Effector memory CD4-positive, alpha-beta T cell (primary cell): ENCODE measurements at regions not wholly inside any gene's neighbourhood (a gene's known extent, or its start where the extent isn't known, plus 50 kb on each side); places are given as distances from the start of the nearest gene placed in this dataset.

Experiments used
- DNase-seq, 3 donors: peaks; one replicate each; pipeline ENCODE4 v3.0.0-alpha.2; 2020
- H3K27ac ChIP-seq: 2 replicates; pipeline ENCODE4 v1.7.0; 2013; ENCODE audit warnings: mild to moderate bottlenecking, low read length, moderate library complexity; ENCODE audit not compliant: insufficient read depth, poor library complexity, severe bottlenecking
- H3K27me3 ChIP-seq: replicated peaks from 2 replicates; pipeline ENCODE4 v1.7.0; 2013; ENCODE audit warnings: mild to moderate bottlenecking, low read length; ENCODE audit not compliant: insufficient read depth, control insufficient read depth, poor library complexity, severe bottlenecking
- H3K36me3 ChIP-seq: 2 replicates; pipeline ENCODE4 v1.7.0; 2013; ENCODE audit warnings: mild to moderate bottlenecking, low read length, moderate library complexity; ENCODE audit not compliant: control insufficient read depth, insufficient read depth
- H3K4me1 ChIP-seq: 2 replicates; pipeline ENCODE4 v1.7.0; 2013; ENCODE audit warnings: low read length, mild to moderate bottlenecking; ENCODE audit not compliant: control insufficient read depth, insufficient read depth, poor library complexity, severe bottlenecking
- H3K4me3 ChIP-seq: 2 replicates; pipeline ENCODE4 v1.7.0; 2013; ENCODE audit warnings: low read length, low read depth, mild to moderate bottlenecking; ENCODE audit not compliant: insufficient read depth, poor library complexity, severe bottlenecking
- H3K9me3 ChIP-seq: 2 replicates; pipeline ENCODE4 v1.7.0; 2013; ENCODE audit warnings: mild to moderate bottlenecking, low read length, moderate library complexity; ENCODE audit not compliant: control insufficient read depth

DNA sequence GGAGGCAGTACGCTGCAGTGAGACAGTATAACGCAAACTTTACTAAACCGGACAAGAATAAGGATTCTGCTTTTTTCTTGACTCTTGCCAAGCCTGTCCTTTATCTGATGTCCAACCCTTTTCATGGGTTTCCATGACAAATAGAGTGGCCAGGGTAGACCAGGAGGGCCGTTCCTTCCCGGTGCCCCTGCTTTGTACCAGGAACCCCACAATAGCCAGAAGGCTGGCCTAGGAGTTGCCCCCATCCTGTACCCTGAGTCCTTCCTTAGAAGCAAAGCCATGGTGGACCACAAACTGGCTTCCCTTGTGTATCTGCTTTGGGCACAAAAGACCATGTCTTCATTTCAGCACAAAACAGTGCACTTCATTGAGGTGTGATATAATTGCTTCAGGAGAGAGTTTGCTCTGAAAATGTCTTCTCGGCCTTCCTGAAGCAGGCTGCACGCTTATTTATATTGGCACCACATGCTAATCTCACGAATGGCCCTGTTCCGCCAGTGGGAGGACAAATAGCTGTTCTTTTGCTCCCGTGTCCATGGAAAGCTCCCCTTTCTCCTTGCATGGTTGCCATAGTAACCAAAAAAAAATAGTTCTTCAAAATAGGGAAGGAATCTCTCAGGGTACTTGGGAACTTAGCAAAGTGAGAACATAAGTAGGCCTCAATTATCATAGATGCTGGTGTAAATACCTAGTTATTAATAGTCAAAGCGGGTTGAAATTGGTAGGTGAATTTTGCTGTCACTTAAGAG, 222.1 kb downstream of the ZIC5 start:
- no peak overlapping the region for H3K27ac ChIP-seq
- no peak for DNase-seq
- no peaks in the 10 kb centered on the region for H3K9me3 ChIP-seq
- no peaks in the 10 kb centered on the region for H3K4me1 ChIP-seq
- no peaks in the 10 kb centered on the region for H3K27me3 ChIP-seq
- H3K36me3 ChIP-seq = no peaks in the 10 kb centered on the region
- no peak overlapping the region for H3K4me3 ChIP-seq

DNA sequence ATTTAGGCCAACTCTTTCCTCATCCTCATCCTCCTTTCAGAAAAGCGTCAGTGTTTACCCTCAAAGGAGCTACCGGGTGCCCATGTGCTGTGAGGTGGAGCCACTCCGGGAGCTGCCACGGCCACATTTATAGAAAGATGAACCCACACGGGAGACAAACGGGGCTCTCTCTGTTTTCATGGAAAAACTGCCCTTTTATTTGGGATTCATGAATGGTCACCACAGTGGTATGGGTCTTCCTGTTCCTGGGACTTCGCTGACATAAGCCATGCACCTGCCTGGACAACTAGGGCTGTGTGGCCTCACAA, 224.2 kb downstream of the ZIC5 start:
- Histone ChIP-seq H3K4me3 (no peak overlapping the region), H3K9me3 (no peaks in the 10 kb centered on the region), H3K4me1 (no peaks in the 10 kb centered on the region), H3K27ac (no peak overlapping the region), H3K36me3 (no peaks in the 10 kb centered on the region), H3K27me3 (no peaks in the 10 kb centered on the region)
- DNase-seq = no peak

DNA sequence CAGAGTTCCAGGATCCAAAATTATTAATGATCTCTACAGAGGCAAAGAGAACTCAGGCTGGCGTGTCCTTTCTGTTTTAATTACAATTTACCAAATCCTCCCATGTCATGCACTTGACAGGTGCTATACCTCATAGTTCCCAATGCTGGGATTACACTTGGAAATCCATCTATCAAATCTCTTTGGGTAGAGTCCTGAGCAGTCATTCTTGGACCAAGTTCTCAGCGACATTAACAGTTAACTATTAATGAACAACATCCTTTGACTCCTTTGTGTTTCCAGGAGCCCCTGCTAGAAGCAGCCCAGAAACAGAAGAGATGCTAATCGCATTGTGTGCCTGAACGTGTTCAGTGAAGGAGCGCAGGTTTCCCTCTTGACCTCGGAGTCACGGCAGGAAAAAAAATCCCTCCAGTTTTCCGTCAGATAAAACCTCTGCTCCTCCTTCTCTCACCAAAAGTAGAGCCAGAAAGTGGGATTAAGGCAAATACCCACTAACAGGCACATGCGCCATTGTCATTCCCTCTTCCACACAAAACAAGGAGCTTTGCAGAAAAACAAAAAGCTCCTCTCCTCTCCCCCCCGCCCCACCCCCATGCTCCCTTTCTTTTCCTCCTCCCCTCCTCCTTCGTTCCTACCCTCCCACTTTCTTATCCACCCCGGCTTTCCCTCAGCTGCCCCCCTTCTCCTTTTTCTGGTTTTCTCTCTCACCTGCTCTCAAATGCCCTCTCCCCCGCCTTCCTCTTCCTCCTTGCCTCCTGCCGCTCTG, 224.7 kb downstream of the ZIC5 start:
- Histone ChIP-seq H3K27ac (no peak overlapping the region), H3K9me3 (no peaks in the 10 kb centered on the region), H3K4me1 (no peaks in the 10 kb centered on the region), H3K4me3 (no peak overlapping the region), H3K36me3 (no peaks in the 10 kb centered on the region), H3K27me3 (no peaks in the 10 kb centered on the region)
- no peak for DNase-seq

DNA sequence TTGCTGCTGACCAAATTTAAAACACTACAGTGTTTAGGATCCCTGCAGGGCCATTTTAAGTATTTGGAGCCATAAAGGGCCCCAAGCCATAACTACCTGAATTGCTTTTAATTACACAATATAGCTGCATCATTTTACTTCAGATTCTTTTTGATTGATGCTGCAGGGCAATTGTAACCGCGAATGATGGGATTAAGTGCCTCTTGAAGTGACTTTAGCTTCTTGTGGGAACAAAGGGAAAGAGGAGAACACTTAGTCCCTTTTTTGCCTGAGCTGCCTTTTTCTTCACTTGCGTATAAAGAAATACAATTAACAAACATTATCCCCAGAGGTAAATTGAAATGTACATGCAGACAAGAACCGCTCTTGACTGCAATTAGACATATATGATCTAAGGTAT, 228.5 kb downstream of the ZIC5 start:
- DNase-seq = no peak
- H3K9me3 ChIP-seq = no peaks in the 10 kb centered on the region
- H3K27ac ChIP-seq = no peak overlapping the region
- no peaks in the 10 kb centered on the region for H3K4me1 ChIP-seq
- H3K27me3 ChIP-seq = no peaks in the 10 kb centered on the region
- H3K4me3 ChIP-seq = no peak overlapping the region
- no peaks in the 10 kb centered on the region for H3K36me3 ChIP-seq

DNA sequence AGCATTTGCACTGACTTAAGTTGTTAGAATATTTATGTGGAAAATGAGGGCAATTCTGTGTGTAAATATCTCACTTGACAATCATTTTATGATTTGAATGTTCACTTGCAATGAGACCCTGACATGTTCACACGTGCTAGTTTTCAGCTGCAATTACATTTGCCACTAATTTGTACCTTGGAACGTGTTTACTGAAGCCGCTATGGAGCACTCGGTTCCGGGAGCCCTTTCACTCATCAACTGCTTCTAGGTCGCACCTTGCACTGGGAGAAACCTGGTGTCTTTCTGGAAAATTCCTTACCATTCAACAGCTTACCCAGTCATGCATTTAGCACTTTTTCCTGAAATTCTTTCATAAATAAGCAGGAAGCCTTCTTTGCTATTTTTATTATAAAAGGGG, 229.6 kb downstream of the ZIC5 start:
- no peaks in the 10 kb centered on the region for H3K27me3 ChIP-seq
- H3K36me3 ChIP-seq = no peaks in the 10 kb centered on the region
- H3K27ac ChIP-seq = no peak overlapping the region
- H3K4me3 ChIP-seq = no peak overlapping the region
- no peaks in the 10 kb centered on the region for H3K9me3 ChIP-seq
- no peaks in the 10 kb centered on the region for H3K4me1 ChIP-seq
- no peak for DNase-seq

DNA sequence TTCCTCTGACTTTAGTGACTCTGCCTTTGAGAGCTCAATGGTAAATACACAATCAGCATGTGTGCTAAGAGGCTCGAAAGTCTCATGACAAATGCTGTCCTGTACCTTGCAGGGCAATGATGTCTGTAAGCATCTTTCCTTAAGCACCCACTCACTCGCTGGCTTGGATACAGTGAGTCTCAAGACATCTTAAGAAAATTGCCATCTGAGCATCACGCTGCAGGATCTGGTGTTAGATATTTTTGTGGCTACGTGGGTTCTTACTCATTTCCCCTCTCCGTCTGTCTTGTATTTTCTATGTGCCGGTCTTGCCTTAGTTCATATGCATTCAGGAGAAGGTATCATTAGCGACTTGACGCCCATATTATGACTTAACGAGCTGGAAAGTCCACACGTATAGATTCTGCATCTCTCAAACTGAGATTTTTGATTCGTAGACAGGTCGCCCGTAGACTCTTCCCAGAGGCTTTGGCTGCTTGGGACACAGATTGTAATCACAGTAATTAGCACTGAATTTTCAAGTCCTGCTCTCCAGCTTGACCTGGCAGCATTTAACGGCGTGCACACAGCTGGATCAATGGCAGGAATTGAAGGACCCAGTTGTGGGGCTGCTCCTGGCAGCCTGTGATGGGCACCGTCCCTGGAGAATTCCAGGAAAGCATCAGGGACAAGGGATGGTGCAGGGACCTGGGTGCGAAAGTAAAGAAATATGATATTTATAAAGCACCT, 231.2 kb downstream of the ZIC5 start:
- Histone ChIP-seq H3K27me3 (no peaks in the 10 kb centered on the region), H3K27ac (no peak overlapping the region), H3K9me3 (no peaks in the 10 kb centered on the region), H3K36me3 (no peaks in the 10 kb centered on the region), H3K4me3 (no peak overlapping the region), H3K4me1 (no peaks in the 10 kb centered on the region)
- DNase-seq = no peak

DNA sequence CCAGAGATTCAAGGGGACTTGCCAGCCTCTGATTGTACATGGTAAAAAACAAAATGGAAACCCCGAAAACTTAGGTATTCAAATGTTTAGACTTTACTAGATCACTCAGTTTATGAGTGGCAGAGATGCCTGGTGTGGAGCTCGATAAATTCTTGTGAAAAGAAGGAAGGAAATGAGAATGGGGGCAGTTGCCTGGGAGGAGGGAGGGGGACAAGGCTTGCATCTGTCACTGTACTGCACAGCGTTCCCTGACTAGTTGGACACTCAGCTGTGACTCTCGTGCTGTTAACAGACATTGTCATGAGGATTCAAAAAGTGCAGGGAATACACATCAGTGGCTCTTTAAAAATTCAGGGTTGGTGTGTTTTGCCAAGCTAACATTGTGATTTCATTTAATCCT, 232.9 kb downstream of the ZIC5 start:
- DNase-seq = no peak
- no peaks in the 10 kb centered on the region for H3K36me3 ChIP-seq
- no peak overlapping the region for H3K27ac ChIP-seq
- no peaks in the 10 kb centered on the region for H3K4me1 ChIP-seq
- no peaks in the 10 kb centered on the region for H3K27me3 ChIP-seq
- H3K4me3 ChIP-seq = no peak overlapping the region
- no peaks in the 10 kb centered on the region for H3K9me3 ChIP-seq

DNA sequence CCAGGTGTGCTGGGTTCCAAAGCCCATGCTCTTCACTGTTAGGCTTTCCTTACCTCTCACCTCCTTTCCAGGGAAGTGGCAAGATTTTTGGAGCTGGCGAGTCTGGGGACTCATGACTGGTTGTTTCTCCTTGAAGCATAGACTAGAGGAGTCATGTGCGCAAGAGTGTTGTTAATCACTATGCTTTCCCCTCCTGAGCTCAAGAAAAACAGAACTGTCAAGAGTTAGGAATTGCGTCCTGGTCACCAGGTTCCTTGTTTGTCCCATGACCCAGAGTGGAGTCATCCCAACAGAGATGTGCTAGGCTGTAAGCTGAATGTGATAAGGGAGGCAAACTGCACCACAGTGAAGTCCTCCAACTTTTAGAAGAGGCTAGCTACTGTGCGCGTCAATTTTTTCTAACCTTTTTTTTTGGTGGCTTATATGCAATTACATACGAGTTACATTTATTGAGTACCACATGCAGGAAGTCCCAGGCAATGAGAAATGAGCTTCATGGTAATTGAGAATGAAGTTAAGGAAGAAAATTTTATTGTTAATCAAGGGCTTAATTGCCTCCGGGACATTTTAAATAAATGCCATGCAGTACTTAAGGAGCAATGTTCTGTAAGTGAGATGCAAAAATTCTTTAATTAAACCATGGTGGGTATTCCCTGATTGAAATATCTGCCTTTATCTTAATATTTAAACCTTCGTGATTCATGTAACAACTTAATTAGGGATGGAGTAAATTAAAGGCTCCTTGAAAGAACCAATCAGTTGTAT, 233.9 kb downstream of the ZIC5 start:
- DNase-seq = no peak

DNA sequence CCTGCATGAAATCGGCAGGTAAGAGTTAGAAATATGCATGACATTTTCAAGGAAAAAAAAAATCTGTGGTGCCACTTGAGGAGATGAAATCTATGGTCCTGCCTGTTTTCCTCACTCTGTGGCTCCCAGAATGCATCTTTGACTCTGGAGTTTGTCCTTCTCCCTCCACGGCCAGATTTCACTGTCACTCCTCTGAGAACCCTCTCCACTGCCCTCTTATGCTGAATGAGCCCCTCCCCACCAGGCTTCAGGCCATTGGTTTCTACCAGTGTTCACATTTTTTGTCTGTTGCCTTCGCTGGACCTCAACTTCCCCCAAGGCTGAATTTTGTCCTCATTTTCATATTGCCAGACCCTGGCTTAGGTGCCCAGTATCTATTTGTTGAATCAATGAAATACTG, 235.0 kb downstream of the ZIC5 start:
- H3K27me3 ChIP-seq = no peaks in the 10 kb centered on the region
- no peak for DNase-seq
- no peaks in the 10 kb centered on the region for H3K36me3 ChIP-seq
- H3K4me1 ChIP-seq = no peaks in the 10 kb centered on the region
- no peak overlapping the region for H3K27ac ChIP-seq
- H3K4me3 ChIP-seq = no peak overlapping the region
- no peaks in the 10 kb centered on the region for H3K9me3 ChIP-seq

More for the DNA sequence above, 233.9 kb downstream of the ZIC5 start:
- no peaks in the 10 kb centered on the region for H3K9me3 ChIP-seq
- no peak overlapping the region for H3K27ac ChIP-seq
- H3K27me3 ChIP-seq = no peaks in the 10 kb centered on the region
- no peak overlapping the region for H3K4me3 ChIP-seq
- H3K4me1 ChIP-seq = no peaks in the 10 kb centered on the region
- no peaks in the 10 kb centered on the region for H3K36me3 ChIP-seq
